ENCODE measurements at regions not wholly inside any gene's neighbourhood (a gene's known extent, or its start where the extent isn't known, plus 50 kb on each side); places are given as distances from the start of the nearest gene placed in this dataset.
"Not testable (repeated sequence)": the region's sequence is repeated elsewhere in the genome, so short reads cannot be mapped to it uniquely, and the experiment has no call there.

DNA sequence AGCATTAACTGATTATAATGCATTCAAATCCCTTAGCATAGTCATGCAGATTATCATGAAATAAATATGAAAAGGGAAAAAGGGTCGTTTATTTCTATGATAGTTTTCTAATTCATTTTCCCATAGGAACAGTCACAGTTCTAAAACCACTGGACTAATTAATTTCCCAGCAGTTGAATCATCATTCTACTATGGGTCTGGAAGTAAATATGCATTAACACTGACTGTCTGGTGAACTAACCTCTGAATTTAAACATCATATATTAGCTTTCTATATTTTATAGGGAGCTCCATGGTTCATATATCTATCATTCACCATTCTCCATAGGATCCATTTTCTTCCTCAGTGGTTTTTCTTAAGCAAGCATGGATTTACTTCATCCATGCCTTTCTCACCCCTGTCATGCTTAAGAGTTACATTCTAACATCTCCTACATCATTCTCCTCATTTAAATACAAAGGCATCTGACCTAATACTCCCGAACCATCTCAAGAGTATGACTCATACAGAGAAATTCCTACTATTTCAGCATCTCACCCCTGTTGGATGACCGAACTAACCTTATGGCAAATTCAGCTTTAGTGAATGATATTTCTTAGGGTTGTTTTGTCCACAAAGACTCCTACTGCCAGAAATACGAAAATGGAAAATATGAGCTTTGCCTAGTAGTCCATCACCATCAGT is 198.7 kb upstream of the ADAMTS3 start:
- TF ChIP-seq, protein P1, sequence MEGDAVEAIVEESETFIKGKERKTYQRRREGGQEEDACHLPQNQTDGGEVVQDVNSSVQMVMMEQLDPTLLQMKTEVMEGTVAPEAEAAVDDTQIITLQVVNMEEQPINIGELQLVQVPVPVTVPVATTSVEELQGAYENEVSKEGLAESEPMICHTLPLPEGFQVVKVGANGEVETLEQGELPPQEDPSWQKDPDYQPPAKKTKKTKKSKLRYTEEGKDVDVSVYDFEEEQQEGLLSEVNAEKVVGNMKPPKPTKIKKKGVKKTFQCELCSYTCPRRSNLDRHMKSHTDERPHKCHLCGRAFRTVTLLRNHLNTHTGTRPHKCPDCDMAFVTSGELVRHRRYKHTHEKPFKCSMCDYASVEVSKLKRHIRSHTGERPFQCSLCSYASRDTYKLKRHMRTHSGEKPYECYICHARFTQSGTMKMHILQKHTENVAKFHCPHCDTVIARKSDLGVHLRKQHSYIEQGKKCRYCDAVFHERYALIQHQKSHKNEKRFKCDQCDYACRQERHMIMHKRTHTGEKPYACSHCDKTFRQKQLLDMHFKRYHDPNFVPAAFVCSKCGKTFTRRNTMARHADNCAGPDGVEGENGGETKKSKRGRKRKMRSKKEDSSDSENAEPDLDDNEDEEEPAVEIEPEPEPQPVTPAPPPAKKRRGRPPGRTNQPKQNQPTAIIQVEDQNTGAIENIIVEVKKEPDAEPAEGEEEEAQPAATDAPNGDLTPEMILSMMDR (conservative IDR thresholded peaks at IDR 0.05; ENCODE audit: low read depth, low read length): no peak
- DNase-seq (ENCODE audit: low read depth): peak; percentile 97
- no peak overlapping the region for H3K4me3 ChIP-seq (ENCODE audit: low read length)

GRCh38 chr4:72765788-72766187 is 196.8 kb upstream of the ADAMTS3 start:
- DNase-seq (ENCODE audit: low read depth); H3K4me3 ChIP-seq (ENCODE audit: low read length): not testable (repeated sequence)

DNA sequence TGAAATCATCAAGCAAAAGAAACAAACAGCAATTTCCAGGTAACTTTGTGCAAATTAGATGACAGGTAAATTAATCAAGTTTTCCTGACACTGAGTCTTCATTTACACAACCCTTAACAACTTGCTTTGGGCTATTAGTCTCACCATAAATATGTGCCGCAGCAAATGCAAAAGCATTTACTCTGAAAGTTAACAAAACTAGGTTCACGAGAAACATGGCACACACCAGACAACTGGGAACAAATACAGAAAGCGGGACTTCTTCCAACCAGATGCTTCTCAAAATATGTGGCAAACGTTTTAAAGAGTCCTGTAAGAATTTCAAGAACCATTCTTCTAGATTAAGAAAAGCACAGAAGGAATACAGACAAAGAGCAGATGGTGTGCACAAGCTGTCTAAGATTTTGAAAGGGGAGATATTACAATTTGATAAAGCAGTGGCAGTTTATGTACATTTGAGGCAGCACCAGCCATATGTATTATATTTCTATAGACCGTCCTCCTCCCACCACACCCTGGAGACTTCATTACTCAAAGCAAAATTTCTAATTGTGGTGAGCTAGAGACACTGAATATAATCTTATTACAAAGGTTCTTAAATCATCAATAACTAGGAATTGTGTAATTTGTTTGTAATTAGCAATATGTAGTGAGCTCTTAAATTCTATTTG is 192.5 kb upstream of the ADAMTS3 start:
- TF ChIP-seq, protein P1 (conservative IDR thresholded peaks at IDR 0.05; ENCODE audit: low read depth, low read length): no peak
- no peak overlapping the region for H3K4me3 ChIP-seq (ENCODE audit: low read length)
- no peak for DNase-seq (ENCODE audit: low read depth)

GRCh38 chr4:72753414-72753813 is 184.4 kb upstream of the ADAMTS3 start:
- not testable (repeated sequence) for H3K4me3 ChIP-seq (ENCODE audit: low read length); DNase-seq (ENCODE audit: low read depth)

GRCh38 chr4:72744103-72744725 is 175.2 kb upstream of the ADAMTS3 start:
- DNase-seq (ENCODE audit: low read depth): peak; percentile 65
- TF ChIP-seq, protein P1 (conservative IDR thresholded peaks at IDR 0.05; ENCODE audit: low read depth, low read length): no peak
- no peak overlapping the region for H3K4me3 ChIP-seq (ENCODE audit: low read length)

DNA sequence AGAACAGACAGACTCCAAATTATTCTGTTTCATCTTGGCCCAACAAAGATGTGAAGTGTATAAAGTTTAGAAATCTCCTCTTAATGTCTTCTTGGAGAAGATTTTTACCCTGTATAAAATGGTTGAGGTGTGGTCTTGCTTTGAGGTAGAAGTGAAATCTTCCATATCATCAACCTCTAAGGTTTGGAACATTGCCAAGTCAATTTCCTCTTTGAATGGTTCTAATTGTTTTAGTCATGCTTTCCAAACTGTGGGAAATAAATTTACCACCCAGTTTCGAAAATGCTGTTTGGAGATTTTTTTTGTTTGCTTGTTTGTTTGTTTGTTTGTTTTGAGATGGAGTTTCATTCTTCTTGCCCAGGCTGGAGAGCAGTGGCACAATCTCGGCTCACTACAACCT is 174.1 kb upstream of the ADAMTS3 start:
- no peak overlapping the region for H3K4me3 ChIP-seq (ENCODE audit: low read length)
- no peak for DNase-seq (ENCODE audit: low read depth)
- TF ChIP-seq, protein P1 (conservative IDR thresholded peaks at IDR 0.05; ENCODE audit: low read depth, low read length): no peak

DNA sequence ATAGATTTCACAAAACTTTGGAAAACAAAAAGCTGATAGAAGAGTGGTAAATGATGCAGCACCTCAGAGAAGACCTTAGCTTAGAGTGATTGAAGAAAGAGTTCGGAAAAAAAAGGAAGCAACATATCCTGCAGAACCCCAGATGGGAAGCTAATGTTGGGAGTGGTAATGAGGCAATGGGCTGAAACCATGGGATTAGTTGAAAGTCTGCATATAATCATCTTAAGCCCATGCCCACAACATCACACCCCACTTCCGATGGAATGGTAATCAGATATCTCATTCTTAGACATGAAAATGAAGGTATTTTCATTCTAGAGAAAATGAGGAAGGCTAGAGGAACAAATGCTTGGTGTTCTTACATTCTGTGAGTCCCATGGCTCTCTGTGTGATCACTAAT is 146.3 kb upstream of the ADAMTS3 start:
- no peak overlapping the region for H3K4me3 ChIP-seq (ENCODE audit: low read length)
- no peak for DNase-seq (ENCODE audit: low read depth)
- TF ChIP-seq, protein P1 (conservative IDR thresholded peaks at IDR 0.05; ENCODE audit: low read depth, low read length): no peak

Measured in retinal pigment epithelial cell (primary cell).